Fibroblast of lung (primary cell): ENCODE measurements at regions not wholly inside any gene's neighbourhood (a gene's known extent, or its start where the extent isn't known, plus 50 kb on each side); places are given as distances from the start of the nearest gene placed in this dataset.

ENCODE experiments used
- DNase-seq, 2 donors: peaks; one replicate each; pipeline versions ENCODE4 v3.0.0 to v3.0.0-alpha.2; 2010; ENCODE audit warnings: low read depth in 2 of 2
- H2AFZ ChIP-seq: 2 replicates; pipeline ENCODE4 v1.5.1; 2012; ENCODE audit warnings: low read length, control low read depth, inconsistent platforms
- H3K27ac ChIP-seq: 2 replicates; pipeline ENCODE4 v1.5.1; 2011; ENCODE audit warnings: low read length, control low read depth; ENCODE audit not compliant: insufficient read depth
- H3K27me3 ChIP-seq: 2 replicates; pipeline ENCODE4 v1.5.1; 2011; ENCODE audit warnings: mild to moderate bottlenecking, low read length; ENCODE audit not compliant: control insufficient read depth, insufficient read depth
- H3K36me3 ChIP-seq: 2 replicates; pipeline ENCODE4 v1.5.1; 2011; ENCODE audit warnings: low read length; ENCODE audit not compliant: control insufficient read depth, insufficient read depth
- H3K4me1 ChIP-seq: 2 replicates; pipeline ENCODE4 v1.5.1; 2011; ENCODE audit warnings: low read length; ENCODE audit not compliant: control insufficient read depth, insufficient read depth; ENCODE audit errors: extremely low read depth
- H3K4me2 ChIP-seq: 2 replicates; pipeline ENCODE4 v1.5.1; 2011; ENCODE audit warnings: low read length, control low read depth; ENCODE audit not compliant: insufficient read depth; ENCODE audit errors: extremely low read depth
- H3K4me3 ChIP-seq, 4 experiments: fragments of 200-600 bp in 1 of 4; sonication (generic) in 1 of 4; replicated peaks in 1 of 4; 2 replicates each; pipeline ENCODE4 v1.5.1; 2011 to 2016; ENCODE audit warnings: low read length in 4 of 4, low read depth in 3 of 4, mild to moderate bottlenecking in 3 of 4, control low read depth in 2 of 4, inconsistent platforms in 1 of 4, mixed read lengths in 1 of 4; ENCODE audit not compliant: insufficient read depth in 1 of 4; ENCODE audit errors: control extremely low read depth in 1 of 4
- H3K79me2 ChIP-seq: 2 replicates; pipeline ENCODE4 v1.5.1; 2012; ENCODE audit warnings: mild to moderate bottlenecking, low read length, inconsistent platforms; ENCODE audit not compliant: control insufficient read depth, insufficient read depth
- H3K9ac ChIP-seq: 2 replicates; pipeline ENCODE4 v1.5.1; 2011; ENCODE audit warnings: mild to moderate bottlenecking, low read length, control low read depth; ENCODE audit not compliant: insufficient read depth
- H3K9me3 ChIP-seq: 2 replicates; pipeline ENCODE4 v1.5.1; 2012; ENCODE audit warnings: low read depth, low read length; ENCODE audit not compliant: control insufficient read depth, insufficient read depth
- H4K20me1 ChIP-seq: 2 replicates; pipeline ENCODE4 v1.5.1; 2011; ENCODE audit warnings: low read length; ENCODE audit not compliant: control insufficient read depth, insufficient read depth; ENCODE audit errors: extremely low read depth
- EZH2 ChIP-seq: IDR thresholded peaks from 2 replicates; pipeline ENCODE4 v1.5.1; 2012; ENCODE audit warnings: low read length, control low read depth, mild to moderate bottlenecking; ENCODE audit errors: missing control alignments
- TF ChIP-seq, protein P1 (sequence below), 2 donors: IDR thresholded peaks in 1 of 2; conservative IDR thresholded peaks in 1 of 2; 1 replicate in 1 of 2; 2 replicates in 1 of 2; pipeline ENCODE4 v1.5.1; 2011 to 2012; ENCODE audit warnings: low read length in 2 of 2, control low read depth in 1 of 2, inconsistent platforms in 1 of 2, low read depth in 1 of 2, mild to moderate bottlenecking in 1 of 2

GRCh38 chr4:111499291-111499690 lies 646.0 kb upstream of the FAM241A start:
- TF ChIP-seq, protein P1, sequence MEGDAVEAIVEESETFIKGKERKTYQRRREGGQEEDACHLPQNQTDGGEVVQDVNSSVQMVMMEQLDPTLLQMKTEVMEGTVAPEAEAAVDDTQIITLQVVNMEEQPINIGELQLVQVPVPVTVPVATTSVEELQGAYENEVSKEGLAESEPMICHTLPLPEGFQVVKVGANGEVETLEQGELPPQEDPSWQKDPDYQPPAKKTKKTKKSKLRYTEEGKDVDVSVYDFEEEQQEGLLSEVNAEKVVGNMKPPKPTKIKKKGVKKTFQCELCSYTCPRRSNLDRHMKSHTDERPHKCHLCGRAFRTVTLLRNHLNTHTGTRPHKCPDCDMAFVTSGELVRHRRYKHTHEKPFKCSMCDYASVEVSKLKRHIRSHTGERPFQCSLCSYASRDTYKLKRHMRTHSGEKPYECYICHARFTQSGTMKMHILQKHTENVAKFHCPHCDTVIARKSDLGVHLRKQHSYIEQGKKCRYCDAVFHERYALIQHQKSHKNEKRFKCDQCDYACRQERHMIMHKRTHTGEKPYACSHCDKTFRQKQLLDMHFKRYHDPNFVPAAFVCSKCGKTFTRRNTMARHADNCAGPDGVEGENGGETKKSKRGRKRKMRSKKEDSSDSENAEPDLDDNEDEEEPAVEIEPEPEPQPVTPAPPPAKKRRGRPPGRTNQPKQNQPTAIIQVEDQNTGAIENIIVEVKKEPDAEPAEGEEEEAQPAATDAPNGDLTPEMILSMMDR (conservative IDR thresholded peaks at IDR 0.05 in 1 of 2, IDR thresholded peaks at IDR 0.05 in 1 of 2; ENCODE audit: low read depth in 1 of 2, low read length in 2 of 2): no peak
- TF ChIP-seq EZH2: no peak
- Histone ChIP-seq H3K9me3 (no peaks in the 10 kb centered on the region), H3K4me1 (no peaks in the 10 kb centered on the region), H3K27me3 (no peaks in the 10 kb centered on the region), H2AFZ (no peak overlapping the region), H4K20me1 (no peaks in the 10 kb centered on the region), H3K9ac (no peak overlapping the region), H3K79me2 (no peaks in the 10 kb centered on the region), H3K4me2 (no peak overlapping the region), H3K4me3 (no peak overlapping the region), H3K36me3 (no peaks in the 10 kb centered on the region), H3K27ac (no peak overlapping the region)
- DNase-seq: no peak

DNA sequence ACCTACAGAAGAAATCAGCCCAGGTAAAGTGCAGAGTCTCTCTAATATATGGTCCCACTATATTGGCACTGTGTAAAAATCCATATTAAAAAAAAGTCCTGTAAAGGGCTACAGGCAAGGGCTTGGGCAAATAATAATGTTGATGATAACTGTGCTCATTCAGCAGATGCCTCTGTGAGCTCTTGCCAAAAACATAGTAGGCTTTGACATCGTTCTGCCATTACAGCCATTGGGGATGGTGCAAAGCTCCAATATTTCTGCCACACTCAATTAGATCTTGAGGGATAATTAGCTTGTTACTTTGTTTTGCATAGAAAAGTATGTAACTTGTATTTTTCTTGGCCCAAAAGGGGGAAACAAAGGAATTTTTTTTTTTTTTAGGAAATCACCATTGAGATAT lies 645.5 kb upstream of the FAM241A start:
- no peak overlapping the region for H2AFZ ChIP-seq
- no peak overlapping the region for H3K9ac ChIP-seq
- H3K27ac ChIP-seq: no peak overlapping the region
- H3K27me3 ChIP-seq: no peaks in the 10 kb centered on the region
- TF ChIP-seq EZH2: no peak
- TF ChIP-seq, protein P1 (conservative IDR thresholded peaks at IDR 0.05 in 1 of 2, IDR thresholded peaks at IDR 0.05 in 1 of 2; ENCODE audit: low read depth in 1 of 2, low read length in 2 of 2): no peak
- H3K79me2 ChIP-seq: no peaks in the 10 kb centered on the region
- H3K9me3 ChIP-seq: no peaks in the 10 kb centered on the region
- no peak overlapping the region for H3K4me3 ChIP-seq
- no peak overlapping the region for H3K4me2 ChIP-seq
- no peaks in the 10 kb centered on the region for H3K4me1 ChIP-seq
- H4K20me1 ChIP-seq: no peaks in the 10 kb centered on the region
- no peak for DNase-seq
- no peaks in the 10 kb centered on the region for H3K36me3 ChIP-seq

GRCh38 chr4:111500858-111501257 lies 644.4 kb upstream of the FAM241A start:
- Histone ChIP-seq H3K9me3 (no peaks in the 10 kb centered on the region), H2AFZ (no peak overlapping the region), H3K4me3 (no peak overlapping the region), H3K9ac (no peak overlapping the region), H3K36me3 (no peaks in the 10 kb centered on the region), H3K27me3 (no peaks in the 10 kb centered on the region), H3K27ac (no peak overlapping the region), H3K4me1 (no peaks in the 10 kb centered on the region), H3K4me2 (no peak overlapping the region), H4K20me1 (no peaks in the 10 kb centered on the region), H3K79me2 (no peaks in the 10 kb centered on the region)
- DNase-seq: no peak
- no peak for TF ChIP-seq EZH2
- TF ChIP-seq, protein P1 (conservative IDR thresholded peaks at IDR 0.05 in 1 of 2, IDR thresholded peaks at IDR 0.05 in 1 of 2; ENCODE audit: low read depth in 1 of 2, low read length in 2 of 2): no peak
